Activated naive CD4-positive, alpha-beta T cell (primary cell): ENCODE measurements at regions not wholly inside any gene's neighbourhood (a gene's known extent, or its start where the extent isn't known, plus 50 kb on each side); places are given as distances from the start of the nearest gene placed in this dataset.

Source experiments
- DNase-seq, 4 experiments: peaks; one replicate each; lab custom pipeline; 2025; lab: John Stamatoyannopoulos, UW

DNA sequence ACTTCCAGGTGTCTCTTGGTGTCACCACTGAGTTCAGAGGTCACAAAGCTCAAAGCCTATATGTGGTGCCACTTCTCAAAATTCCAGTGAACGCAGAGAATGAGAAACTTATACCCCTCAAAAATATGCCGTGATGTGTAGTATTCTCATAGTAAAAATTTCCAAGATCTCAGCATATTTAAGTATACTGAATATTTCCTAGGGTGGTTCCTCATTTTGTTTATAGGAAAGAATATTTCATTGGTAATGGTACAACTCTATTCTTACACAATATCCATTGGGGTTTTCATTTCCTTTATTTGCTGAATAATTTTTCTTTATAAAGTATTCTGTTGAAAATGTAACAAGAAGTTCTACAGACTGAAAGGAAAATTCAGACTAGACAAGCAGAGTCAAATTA is 58.9 kb upstream of the ADO start:
- no peak for DNase-seq

DNA sequence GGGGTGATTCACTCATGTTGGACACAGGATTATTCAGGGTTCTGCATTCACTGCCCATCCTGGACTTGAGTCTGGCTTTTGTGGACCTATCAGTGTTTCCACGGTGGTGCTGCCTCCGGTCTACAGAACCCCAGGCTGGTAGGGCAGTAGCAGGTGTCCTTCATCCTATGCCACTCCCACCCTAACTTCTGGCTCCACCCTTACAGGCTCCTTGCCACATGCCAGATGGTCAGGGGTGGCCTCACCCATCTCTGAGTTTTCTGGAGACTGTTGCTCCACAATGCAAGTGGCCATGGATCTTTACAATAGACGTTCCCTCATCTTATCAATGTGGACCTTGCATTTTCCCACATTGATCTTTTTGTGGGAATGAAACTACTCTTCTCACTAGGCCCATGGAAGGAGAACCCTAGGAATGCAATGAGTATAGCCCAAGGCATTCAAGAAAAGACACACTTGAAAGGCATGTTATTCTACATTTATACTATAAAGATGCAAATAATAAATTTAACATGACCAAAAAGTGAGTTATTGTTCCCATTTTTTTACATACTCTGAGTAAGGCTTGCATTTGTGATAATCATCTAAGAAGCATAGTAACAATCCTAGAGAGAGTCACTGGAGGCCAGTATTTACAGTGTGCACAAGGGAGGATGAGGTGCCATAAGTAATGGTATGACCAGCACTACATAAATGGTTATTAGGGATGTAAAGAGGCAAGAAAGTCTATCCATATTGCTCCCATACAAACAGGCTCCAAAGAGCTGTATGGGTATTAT is 57.4 kb upstream of the ADO start:
- no peak for DNase-seq

DNA sequence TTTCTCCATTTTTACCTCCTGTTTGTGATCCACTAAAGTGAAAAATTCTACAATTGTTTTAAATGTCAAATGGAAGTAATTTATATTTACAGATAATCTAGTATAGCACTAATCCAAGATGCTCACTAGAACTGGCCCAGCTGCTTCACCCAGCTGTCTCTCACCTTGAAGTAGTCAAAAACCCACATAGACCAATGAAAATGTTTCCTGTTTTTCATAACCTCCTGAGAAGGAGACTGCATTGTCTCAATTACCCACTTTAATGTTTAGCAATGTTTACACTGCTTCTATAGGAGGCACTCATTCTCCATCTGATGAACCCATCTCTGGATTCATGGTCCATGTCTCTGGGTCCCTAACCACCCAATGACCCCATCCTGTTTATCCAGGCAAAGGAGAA is 56.1 kb upstream of the ADO start:
- no peak for DNase-seq

DNA sequence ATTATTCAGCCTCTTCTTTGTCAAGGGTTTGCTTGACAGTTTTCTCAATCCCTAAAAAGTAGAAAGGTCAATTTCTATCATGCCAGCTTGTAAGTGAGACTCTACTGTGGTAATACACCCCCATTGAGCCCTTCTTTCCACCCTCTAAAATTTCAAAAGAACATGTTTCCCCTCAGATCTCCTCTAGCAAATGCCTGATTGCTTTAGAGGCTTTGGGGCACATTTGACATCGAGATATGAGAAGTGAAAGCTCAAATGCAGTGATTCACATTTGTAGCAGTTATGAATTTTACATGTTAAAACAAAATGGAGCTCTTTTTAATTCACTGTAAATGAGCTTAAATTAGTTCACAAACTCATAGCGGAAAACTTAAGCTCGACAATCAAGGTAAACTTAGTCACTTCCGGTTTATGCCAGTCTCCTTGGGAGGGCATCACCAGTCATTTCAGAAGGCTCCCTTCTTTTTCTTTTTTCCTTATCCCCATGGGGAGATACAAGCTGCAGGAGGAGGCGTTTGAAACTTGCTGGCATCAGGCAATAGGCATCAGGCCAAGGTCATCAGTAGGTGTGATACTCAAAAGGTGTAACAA is 55.3 kb upstream of the ADO start:
- no peak for DNase-seq
